ENCODE measurements at regions not wholly inside any gene's neighbourhood (a gene's known extent, or its start where the extent isn't known, plus 50 kb on each side); places are given as distances from the start of the nearest gene placed in this dataset.
"Not testable (repeated sequence)": the region's sequence is repeated elsewhere in the genome, so short reads cannot be mapped to it uniquely, and the experiment has no call there.

- Mint-ChIP-seq H3K36me3 (no peaks in the 10 kb centered on the region), H3K4me3 (no peak overlapping the region), H3K27ac (no peak overlapping the region), H3K9me3 (ENCODE audit: low read depth) (no peaks in the 10 kb centered on the region), H3K27me3 (peaks cover 7% of the 10 kb centered on the region), H3K4me1 (ENCODE audit: low read depth) (no peaks in the 10 kb centered on the region)
These were observed 162.0 kb upstream of the LAMA2 start for GRCh38 chr6:128720891-128721290.

- H3K4me3 Mint-ChIP-seq: no peak overlapping the region
- no peaks in the 10 kb centered on the region for H3K36me3 Mint-ChIP-seq
- H3K27me3 Mint-ChIP-seq: peaks cover 13% of the 10 kb centered on the region
- H3K9me3 Mint-ChIP-seq (ENCODE audit: low read depth): no peaks in the 10 kb centered on the region
- H3K4me1 Mint-ChIP-seq (ENCODE audit: low read depth): no peaks in the 10 kb centered on the region
- no peak overlapping the region for H3K27ac Mint-ChIP-seq
These were observed 163.2 kb upstream of the LAMA2 start for GRCh38 chr6:128719786-128720185.

GRCh38 chr6:128713461-128713860 is 169.5 kb upstream of the LAMA2 start:
- Mint-ChIP-seq H3K4me3 (no peak overlapping the region), H3K27me3 (peaks cover 20% of the 10 kb centered on the region), H3K4me1 (ENCODE audit: low read depth) (no peaks in the 10 kb centered on the region), H3K27ac (no peak overlapping the region), H3K36me3 (peaks cover 2% of the 10 kb centered on the region), H3K9me3 (ENCODE audit: low read depth) (peaks cover 4% of the 10 kb centered on the region)

- Mint-ChIP-seq H3K9me3 (ENCODE audit: low read depth) (peaks cover 4% of the 10 kb centered on the region), H3K36me3 (peaks cover 2% of the 10 kb centered on the region), H3K4me1 (ENCODE audit: low read depth) (no peaks in the 10 kb centered on the region), H3K27me3 (peaks cover 19% of the 10 kb centered on the region), H3K27ac (no peak overlapping the region), H3K4me3 (no peak overlapping the region)
These were observed 170.0 kb upstream of the LAMA2 start for GRCh38 chr6:128712898-128713297.

GRCh38 chr6:128711149-128711548 is 171.8 kb upstream of the LAMA2 start:
- H3K27me3 Mint-ChIP-seq: peaks cover 18% of the 10 kb centered on the region
- H3K27ac Mint-ChIP-seq: no peak overlapping the region
- H3K4me1 Mint-ChIP-seq (ENCODE audit: low read depth): no peaks in the 10 kb centered on the region
- H3K9me3 Mint-ChIP-seq (ENCODE audit: low read depth): peaks cover 4% of the 10 kb centered on the region
- peaks cover 2% of the 10 kb centered on the region for H3K36me3 Mint-ChIP-seq
- no peak overlapping the region for H3K4me3 Mint-ChIP-seq

- H3K36me3 Mint-ChIP-seq: peaks cover 2% of the 10 kb centered on the region
- H3K27me3 Mint-ChIP-seq: peaks cover 11% of the 10 kb centered on the region
- no peak overlapping the region for H3K27ac Mint-ChIP-seq
- H3K4me3 Mint-ChIP-seq: no peak overlapping the region
- H3K9me3 Mint-ChIP-seq (ENCODE audit: low read depth): peaks cover 4% of the 10 kb centered on the region
- H3K4me1 Mint-ChIP-seq (ENCODE audit: low read depth): no peaks in the 10 kb centered on the region
These were observed 172.6 kb upstream of the LAMA2 start for GRCh38 chr6:128710315-128710714.

- H3K4me3 Mint-ChIP-seq: no peak overlapping the region
- no peak overlapping the region for H3K27ac Mint-ChIP-seq
- no peaks in the 10 kb centered on the region for H3K9me3 Mint-ChIP-seq (ENCODE audit: low read depth)
- H3K27me3 Mint-ChIP-seq: peaks cover 3% of the 10 kb centered on the region
- H3K4me1 Mint-ChIP-seq (ENCODE audit: low read depth): no peaks in the 10 kb centered on the region
- peaks cover 2% of the 10 kb centered on the region for H3K36me3 Mint-ChIP-seq
These were observed 178.3 kb upstream of the LAMA2 start for GRCh38 chr6:128704601-128705000.

- not testable (repeated sequence) for H3K4me3 Mint-ChIP-seq; H3K9me3 Mint-ChIP-seq (ENCODE audit: low read depth); H3K4me1 Mint-ChIP-seq (ENCODE audit: low read depth); H3K27ac Mint-ChIP-seq; H3K27me3 Mint-ChIP-seq; H3K36me3 Mint-ChIP-seq
These were observed 179.1 kb upstream of the LAMA2 start for GRCh38 chr6:128703794-128704193.

GRCh38 chr6:128696691-128697689 is 176.6 kb upstream of the PTPRK start:
- Mint-ChIP-seq H3K4me1 (ENCODE audit: low read depth) (no peaks in the 10 kb centered on the region), H3K9me3 (ENCODE audit: low read depth) (no peaks in the 10 kb centered on the region), H3K27ac (no peak overlapping the region), H3K4me3 (no peak overlapping the region), H3K36me3 (no peaks in the 10 kb centered on the region), H3K27me3 (no peaks in the 10 kb centered on the region)

- peaks cover 9% of the 10 kb centered on the region for H3K27me3 Mint-ChIP-seq
- no peak overlapping the region for H3K4me3 Mint-ChIP-seq
- no peak overlapping the region for H3K27ac Mint-ChIP-seq
- no peaks in the 10 kb centered on the region for H3K4me1 Mint-ChIP-seq (ENCODE audit: low read depth)
- no peaks in the 10 kb centered on the region for H3K36me3 Mint-ChIP-seq
- H3K9me3 Mint-ChIP-seq (ENCODE audit: low read depth): no peaks in the 10 kb centered on the region
These were observed 174.1 kb upstream of the PTPRK start for GRCh38 chr6:128694303-128695009.

GRCh38 chr6:128690063-128690462 is 169.7 kb upstream of the PTPRK start:
- Mint-ChIP-seq H3K4me3 (no peak overlapping the region), H3K27ac (no peak overlapping the region), H3K27me3 (peaks cover 19% of the 10 kb centered on the region), H3K4me1 (ENCODE audit: low read depth) (no peaks in the 10 kb centered on the region), H3K36me3 (peaks cover 2% of the 10 kb centered on the region), H3K9me3 (ENCODE audit: low read depth) (no peaks in the 10 kb centered on the region)

- Mint-ChIP-seq H3K36me3 (peaks cover 2% of the 10 kb centered on the region), H3K4me1 (ENCODE audit: low read depth) (no peaks in the 10 kb centered on the region), H3K27me3 (peaks cover 25% of the 10 kb centered on the region), H3K27ac (no peak overlapping the region), H3K9me3 (ENCODE audit: low read depth) (no peaks in the 10 kb centered on the region), H3K4me3 (no peak overlapping the region)
These were observed 165.7 kb upstream of the PTPRK start for GRCh38 chr6:128686084-128686483.

- Mint-ChIP-seq H3K4me1 (ENCODE audit: low read depth) (peaks cover 1% of the 10 kb centered on the region), H3K27me3 (peaks cover 5% of the 10 kb centered on the region), H3K27ac (no peak overlapping the region), H3K9me3 (ENCODE audit: low read depth) (no peaks in the 10 kb centered on the region), H3K36me3 (no peaks in the 10 kb centered on the region), H3K4me3 (no peak overlapping the region)
These were observed 156.1 kb upstream of the PTPRK start for GRCh38 chr6:128676456-128676855.

GRCh38 chr6:128672023-128672422 is 151.6 kb upstream of the PTPRK start:
- Mint-ChIP-seq H3K27me3 (peaks cover 4% of the 10 kb centered on the region), H3K9me3 (ENCODE audit: low read depth) (no peaks in the 10 kb centered on the region), H3K4me3 (no peak overlapping the region), H3K4me1 (ENCODE audit: low read depth) (peaks cover 1% of the 10 kb centered on the region), H3K27ac (no peak overlapping the region), H3K36me3 (no peaks in the 10 kb centered on the region)

- H3K27me3 Mint-ChIP-seq: peaks cover 3% of the 10 kb centered on the region
- no peaks in the 10 kb centered on the region for H3K36me3 Mint-ChIP-seq
- H3K9me3 Mint-ChIP-seq (ENCODE audit: low read depth): no peaks in the 10 kb centered on the region
- no peak overlapping the region for H3K27ac Mint-ChIP-seq
- H3K4me1 Mint-ChIP-seq (ENCODE audit: low read depth): no peaks in the 10 kb centered on the region
- no peak overlapping the region for H3K4me3 Mint-ChIP-seq
These were observed 147.0 kb upstream of the PTPRK start for GRCh38 chr6:128667339-128667858.

Measured in activated naive CD8-positive, alpha-beta T cell (primary cell).